Suprapubic skin (tissue), 4 donors: ENCODE measurements at regions not wholly inside any gene's neighbourhood (a gene's known extent, or its start where the extent isn't known, plus 50 kb on each side); places are given as distances from the start of the nearest gene placed in this dataset.
"Not testable (repeated sequence)": the region's sequence is repeated elsewhere in the genome, so short reads cannot be mapped to it uniquely, and the experiment has no call there.

ENCODE experiments used
- DNase-seq, 2 donors: peaks; one replicate each; pipeline ENCODE4 v3.0.0-alpha.2; 2019; ENCODE audit warnings: low spot score in 2 of 2
- H3K27ac ChIP-seq: fragments of 200-600 bp; sonication (generic); one replicate; pipeline ENCODE4 v1.5.1; 2019
- H3K27me3 ChIP-seq: fragments of 200-600 bp; sonication (generic); one replicate; pipeline ENCODE4 v1.5.1; 2019
- H3K36me3 ChIP-seq: fragments of 200-600 bp; sonication (generic); one replicate; pipeline ENCODE4 v1.5.1; 2019
- H3K4me1 ChIP-seq: fragments of 200-600 bp; sonication (generic); one replicate; pipeline ENCODE4 v1.5.1; 2019
- H3K4me3 ChIP-seq: fragments of 200-600 bp; sonication (generic); one replicate; pipeline ENCODE4 v1.5.1; 2019; ENCODE audit warnings: mild to moderate bottlenecking
- H3K9me3 ChIP-seq: fragments of 200-600 bp; sonication (generic); one replicate; pipeline ENCODE4 v1.5.1; 2019
- EP300 ChIP-seq: sonication (generic); formaldehyde crosslinking; IDR thresholded peaks from one replicate; pipeline ENCODE4 v1.6.1; 2017; ENCODE audit warnings: antibody characterized with exemption
- POLR2A ChIP-seq, 2 donors: fragments of 450-650 bp; IDR thresholded peaks; one replicate each; pipeline ENCODE4 v1.6.1; 2017; ENCODE audit warnings: antibody characterized with exemption in 2 of 2, mild to moderate bottlenecking in 2 of 2, moderate library complexity in 2 of 2
- POLR2AphosphoS5 ChIP-seq, 3 donors: sonication (generic); formaldehyde crosslinking; IDR thresholded peaks; one replicate each; pipeline ENCODE4 v1.6.1; 2017; ENCODE audit warnings: antibody characterized with exemption in 3 of 3
- WGBS: methylation state at CpG from one replicate; pipeline ENCODE4 v1.1.5; 2018; 5-methylcytosine and 5-hydroxymethylcytosine counted together
- TF ChIP-seq, protein P1 (sequence below), 2 donors: fragments of 200-600 bp in 1 of 2; fragments of 450-650 bp in 1 of 2; sonication (generic) in 1 of 2; IDR thresholded peaks; one replicate each; pipeline ENCODE4 v1.5.1; 2016 to 2019; ENCODE audit warnings: antibody characterized with exemption in 2 of 2, mild to moderate bottlenecking in 1 of 2, moderate library complexity in 1 of 2

DNA sequence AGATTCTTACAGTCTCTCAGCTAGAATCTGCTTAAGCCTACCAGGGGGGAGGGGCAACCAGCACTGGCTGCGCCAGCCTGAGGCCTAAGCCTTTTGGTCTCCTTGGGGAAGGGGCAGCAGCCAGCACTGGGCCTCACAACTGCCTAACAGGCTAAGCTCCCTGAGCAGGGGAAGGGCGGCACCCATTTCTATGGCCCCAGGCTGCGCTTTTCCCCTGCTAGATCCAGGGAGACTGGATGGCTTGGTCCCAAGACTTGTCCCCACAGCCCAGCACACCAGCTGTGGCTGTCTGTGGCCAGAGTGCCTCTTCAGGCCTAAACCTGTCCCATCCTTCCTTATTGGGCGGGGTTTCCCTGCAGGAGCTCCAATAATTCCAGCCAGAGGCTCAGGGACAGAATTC, 1230.3 kb upstream of the CRIM1 start:
- H3K4me1 ChIP-seq, result no peaks in the 10 kb centered on the region
- WGBS, result 70% methylated on average over 2 of the region's 4 CpGs
- H3K4me3 ChIP-seq, result no peak overlapping the region
- H3K27me3 ChIP-seq, result no peaks in the 10 kb centered on the region
- H3K36me3 ChIP-seq, result no peaks in the 10 kb centered on the region
- TF ChIP-seq, protein P1, sequence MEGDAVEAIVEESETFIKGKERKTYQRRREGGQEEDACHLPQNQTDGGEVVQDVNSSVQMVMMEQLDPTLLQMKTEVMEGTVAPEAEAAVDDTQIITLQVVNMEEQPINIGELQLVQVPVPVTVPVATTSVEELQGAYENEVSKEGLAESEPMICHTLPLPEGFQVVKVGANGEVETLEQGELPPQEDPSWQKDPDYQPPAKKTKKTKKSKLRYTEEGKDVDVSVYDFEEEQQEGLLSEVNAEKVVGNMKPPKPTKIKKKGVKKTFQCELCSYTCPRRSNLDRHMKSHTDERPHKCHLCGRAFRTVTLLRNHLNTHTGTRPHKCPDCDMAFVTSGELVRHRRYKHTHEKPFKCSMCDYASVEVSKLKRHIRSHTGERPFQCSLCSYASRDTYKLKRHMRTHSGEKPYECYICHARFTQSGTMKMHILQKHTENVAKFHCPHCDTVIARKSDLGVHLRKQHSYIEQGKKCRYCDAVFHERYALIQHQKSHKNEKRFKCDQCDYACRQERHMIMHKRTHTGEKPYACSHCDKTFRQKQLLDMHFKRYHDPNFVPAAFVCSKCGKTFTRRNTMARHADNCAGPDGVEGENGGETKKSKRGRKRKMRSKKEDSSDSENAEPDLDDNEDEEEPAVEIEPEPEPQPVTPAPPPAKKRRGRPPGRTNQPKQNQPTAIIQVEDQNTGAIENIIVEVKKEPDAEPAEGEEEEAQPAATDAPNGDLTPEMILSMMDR (IDR thresholded peaks at IDR 0.05), result no peak
- TF ChIP-seq EP300 (no peak), POLR2AphosphoS5 (IDR thresholded peaks at IDR 0.05) (no peak), POLR2A (IDR thresholded peaks at IDR 0.05) (no peak)
- DNase-seq, result no peak
- H3K9me3 ChIP-seq, result peaks cover 4% of the 10 kb centered on the region
- H3K27ac ChIP-seq, result no peak overlapping the region

DNA sequence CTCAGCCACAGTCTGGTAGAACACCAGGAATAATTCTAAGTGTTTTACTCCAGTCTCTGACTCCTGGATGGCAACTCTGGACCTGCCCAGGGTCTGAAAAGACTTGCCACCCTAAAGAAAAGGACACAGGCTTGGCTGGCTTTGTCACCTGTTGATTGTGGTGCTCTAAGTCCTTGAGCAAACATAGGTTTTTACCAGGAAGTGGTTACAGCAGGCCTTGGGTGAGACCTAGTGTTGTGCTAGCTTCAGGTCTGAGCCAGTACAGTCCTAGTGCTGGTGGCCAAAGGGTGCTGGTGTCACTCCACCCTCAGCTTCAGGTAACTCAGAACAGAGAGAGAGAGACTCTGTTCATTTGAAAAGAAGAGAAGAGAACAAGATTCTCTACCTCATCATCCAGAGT, 1239.4 kb upstream of the CRIM1 start:
- H3K27me3 ChIP-seq, result no peaks in the 10 kb centered on the region
- no peaks in the 10 kb centered on the region for H3K9me3 ChIP-seq
- no peaks in the 10 kb centered on the region for H3K36me3 ChIP-seq
- H3K27ac ChIP-seq, result no peak overlapping the region
- H3K4me3 ChIP-seq, result no peak overlapping the region
- DNase-seq, result no peak
- TF ChIP-seq POLR2A (IDR thresholded peaks at IDR 0.05) (no peak), POLR2AphosphoS5 (IDR thresholded peaks at IDR 0.05) (no peak), EP300 (no peak)
- TF ChIP-seq, protein P1 (IDR thresholded peaks at IDR 0.05), result no peak
- H3K4me1 ChIP-seq, result no peaks in the 10 kb centered on the region

DNA sequence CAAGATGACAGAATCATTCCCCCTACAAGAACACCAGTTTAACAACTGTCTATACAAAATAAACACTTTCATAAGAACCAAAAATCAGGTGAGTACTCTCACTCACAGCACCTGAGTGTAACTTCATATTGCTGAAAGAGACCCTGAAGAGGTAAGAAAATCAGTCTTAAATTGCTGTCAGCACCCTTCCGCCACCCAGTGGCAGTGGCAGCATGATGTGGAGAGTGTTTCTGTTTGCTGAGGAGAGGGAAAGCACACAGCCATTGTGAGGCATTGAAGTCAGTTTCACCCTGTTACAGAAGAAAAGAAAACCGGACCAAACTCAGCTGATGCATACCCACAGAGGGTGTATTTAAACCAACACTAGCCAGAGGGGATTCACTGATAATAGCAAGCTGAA, 1240.8 kb upstream of the CRIM1 start:
- TF ChIP-seq, protein P1 (IDR thresholded peaks at IDR 0.05), result no peak
- TF ChIP-seq POLR2AphosphoS5 (IDR thresholded peaks at IDR 0.05) (no peak), EP300 (no peak), POLR2A (IDR thresholded peaks at IDR 0.05) (no peak)
- no peak for DNase-seq
- no peaks in the 10 kb centered on the region for H3K9me3 ChIP-seq
- no peaks in the 10 kb centered on the region for H3K4me1 ChIP-seq
- no peaks in the 10 kb centered on the region for H3K27me3 ChIP-seq
- H3K4me3 ChIP-seq, result no peak overlapping the region
- whole genome bisulfite sequencing, result 80% methylated on average over 2 of the region's 2 CpGs
- H3K27ac ChIP-seq, result no peak overlapping the region
- H3K36me3 ChIP-seq, result no peaks in the 10 kb centered on the region

DNA sequence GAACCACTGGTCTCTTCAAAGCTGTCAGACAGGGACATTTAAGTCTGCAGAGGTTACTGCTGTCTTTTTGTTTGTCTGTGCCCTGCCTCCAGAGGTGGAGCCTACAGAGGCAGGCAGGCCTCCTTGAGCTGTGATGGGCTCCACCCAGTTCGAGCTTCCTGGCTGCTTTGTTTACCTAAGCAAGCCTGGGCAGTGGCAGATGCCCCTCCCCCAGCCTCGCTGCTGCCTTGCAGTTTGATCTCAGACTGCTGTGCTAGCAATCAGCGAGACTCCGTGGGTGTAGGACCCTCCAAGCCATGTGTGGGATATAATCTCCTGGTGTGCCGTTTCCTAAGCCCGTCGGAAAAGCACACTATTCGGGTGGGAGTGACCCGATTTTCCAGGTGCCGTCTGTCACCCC, 1243.2 kb upstream of the CRIM1 start:
- not testable (repeated sequence) for H3K27ac ChIP-seq, H3K4me1 ChIP-seq, H3K9me3 ChIP-seq, H3K27me3 ChIP-seq, H3K36me3 ChIP-seq, DNase-seq, H3K4me3 ChIP-seq
- WGBS, result 84% methylated on average over 8 of the region's 10 CpGs

DNA sequence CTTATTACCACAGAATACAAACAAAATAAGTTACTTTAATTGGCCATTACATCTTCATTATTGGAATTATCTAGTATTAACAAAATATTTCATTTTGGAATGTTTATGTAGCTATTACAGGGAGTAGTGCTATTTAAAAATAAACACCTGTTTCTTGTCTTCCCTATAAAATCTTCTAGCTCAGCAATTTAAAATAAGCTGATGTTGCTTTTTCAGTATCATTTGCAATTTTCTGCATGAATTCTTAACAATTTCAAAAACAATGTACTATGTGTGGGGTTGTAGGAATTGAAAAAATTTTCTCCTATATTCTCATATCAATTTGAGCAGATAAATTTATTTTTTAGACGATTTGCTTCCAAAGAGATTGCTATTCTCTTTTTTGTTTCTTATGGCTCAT, 1251.3 kb upstream of the CRIM1 start:
- H3K4me1 ChIP-seq, result no peaks in the 10 kb centered on the region
- H3K9me3 ChIP-seq, result peaks cover 6% of the 10 kb centered on the region
- TF ChIP-seq, protein P1 (IDR thresholded peaks at IDR 0.05), result no peak
- TF ChIP-seq POLR2AphosphoS5 (IDR thresholded peaks at IDR 0.05) (no peak), POLR2A (IDR thresholded peaks at IDR 0.05) (no peak), EP300 (no peak)
- H3K4me3 ChIP-seq, result no peak overlapping the region
- WGBS, result 78% methylated on average over 1 of the region's 1 CpG
- no peak for DNase-seq
- no peaks in the 10 kb centered on the region for H3K27me3 ChIP-seq
- no peak overlapping the region for H3K27ac ChIP-seq
- H3K36me3 ChIP-seq, result no peaks in the 10 kb centered on the region

DNA sequence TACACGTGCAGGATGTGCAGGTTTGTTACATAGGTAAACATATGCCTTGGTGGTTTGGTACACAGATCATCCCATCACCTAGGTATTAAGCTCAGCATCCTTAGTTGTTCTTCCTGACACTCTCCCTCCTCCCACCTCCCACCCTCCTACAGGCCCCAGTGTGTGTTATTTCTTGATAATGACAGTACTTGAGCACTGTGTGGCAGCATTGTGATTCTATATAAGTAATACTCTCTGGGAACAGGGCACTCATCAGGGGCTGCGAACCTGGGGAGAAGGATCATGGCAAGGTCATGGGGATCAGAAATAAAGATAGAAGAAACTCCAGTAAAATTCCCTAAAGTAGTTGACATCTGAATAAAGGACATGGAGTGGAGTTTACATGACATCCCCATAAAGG, 1256.2 kb upstream of the CRIM1 start:
- H3K4me1 ChIP-seq, result no peaks in the 10 kb centered on the region
- no peaks in the 10 kb centered on the region for H3K27me3 ChIP-seq
- no peak overlapping the region for H3K4me3 ChIP-seq
- H3K9me3 ChIP-seq, result peaks cover 6% of the 10 kb centered on the region
- no peak for TF ChIP-seq EP300
- TF ChIP-seq, protein P1 (IDR thresholded peaks at IDR 0.05), result no peak
- TF ChIP-seq POLR2A (IDR thresholded peaks at IDR 0.05), result no peak
- no peak for TF ChIP-seq POLR2AphosphoS5 (IDR thresholded peaks at IDR 0.05)
- 68% methylated on average over 2 of the region's 2 CpGs for WGBS
- H3K36me3 ChIP-seq, result no peaks in the 10 kb centered on the region
- no peak overlapping the region for H3K27ac ChIP-seq
- DNase-seq, result no peak
